Activated CD4-positive, alpha-beta T cell treated with anti-CD3 and anti-CD28 coated beads for 36 hours (primary cell): ENCODE measurements at regions not wholly inside any gene's neighbourhood (a gene's known extent, or its start where the extent isn't known, plus 50 kb on each side); places are given as distances from the start of the nearest gene placed in this dataset.
"Not testable (repeated sequence)": the region's sequence is repeated elsewhere in the genome, so short reads cannot be mapped to it uniquely, and the experiment has no call there.

Experiments used
- ATAC-seq: fragments of 200-7000 bp; cut with Tn5 transposase; one replicate; pipeline ENCODE4 v1.10.0; 2021; ENCODE audit warnings: mild to moderate bottlenecking, moderate library complexity
- CTCF ChIA-PET: fragments of 350-600 bp; sonication (Branson Sonifier 250); formaldehyde crosslinking; loops from one replicate; lab custom pipeline; 2021; ENCODE audit warnings: antibody characterized with exemption; lab: Charles Lee
- POLR2A ChIA-PET: fragments of 350-600 bp; sonication (Branson Sonifier 250); formaldehyde crosslinking; loops from one replicate; lab custom pipeline; 2021; ENCODE audit warnings: antibody characterized with exemption, inconsistent platforms; lab: Charles Lee
- DNase-seq: peaks from one replicate; pipeline ENCODE4 v3.0.0-alpha.2; 2020
- H3K27ac Mint-ChIP-seq: one replicate; pipeline ENCODE4 v1.8.0; 2021; ENCODE audit warnings: mixed read lengths
- H3K27me3 Mint-ChIP-seq: one replicate; pipeline ENCODE4 v1.8.0; 2021; ENCODE audit warnings: mixed read lengths
- H3K36me3 Mint-ChIP-seq: one replicate; pipeline ENCODE4 v1.8.0; 2021; ENCODE audit warnings: low read depth, mixed read lengths
- H3K4me1 Mint-ChIP-seq: one replicate; pipeline ENCODE4 v1.8.0; 2021; ENCODE audit warnings: mixed read lengths
- H3K4me3 Mint-ChIP-seq: one replicate; pipeline ENCODE4 v1.8.0; 2021; ENCODE audit warnings: mild to moderate bottlenecking, moderate library complexity, mixed read lengths
- H3K9me3 Mint-ChIP-seq: one replicate; pipeline ENCODE4 v1.8.0; 2021; ENCODE audit warnings: low read depth, mixed read lengths
- intact Hi-C, 2 experiments: fragments of 100-400 bp; cut with DNase I in 1 of 2; cut with micrococcal nuclease in 1 of 2; formaldehyde crosslinking; loops; one replicate each; pipeline versions ENCODE4 v1.14.2 to v1.15.1; 2022 to 2024; cut with DNase I, micrococcal nuclease

DNA sequence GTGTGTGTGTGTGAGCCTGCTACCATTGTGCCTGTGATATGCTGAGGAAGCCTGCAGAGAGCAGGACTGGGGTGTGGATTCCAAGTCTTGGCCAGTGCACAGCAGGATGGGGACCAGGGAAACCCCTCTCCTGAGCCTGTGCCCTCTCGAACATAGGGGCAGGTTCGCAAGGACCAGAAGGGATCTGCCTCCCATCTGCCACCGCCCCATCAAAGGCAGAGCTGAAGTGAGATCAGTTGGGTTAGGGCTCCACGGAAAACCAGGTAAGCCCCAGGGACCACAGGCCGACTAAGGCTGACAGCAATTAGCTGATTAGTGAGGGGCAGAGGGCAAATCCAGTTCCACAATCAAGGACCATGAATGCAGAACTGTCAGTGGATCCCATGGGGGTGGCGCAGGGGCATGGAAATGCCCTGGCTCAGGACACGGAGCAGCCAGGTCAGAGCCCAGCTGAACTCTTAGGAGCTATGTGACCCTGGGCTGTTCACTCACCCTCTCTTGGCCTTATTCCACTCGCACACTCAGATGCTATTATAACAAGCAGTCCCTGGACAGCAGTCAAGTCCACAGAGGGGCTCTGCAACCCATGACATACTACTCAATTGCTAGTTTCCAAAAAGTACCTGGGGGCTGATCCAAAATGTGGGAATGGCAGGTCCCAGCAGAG, 84.2 kb upstream of the ID2 start:
- Mint-ChIP-seq H3K4me1 (peaks cover 18% of the 10 kb centered on the region), H3K4me3 (no peak overlapping the region), H3K9me3 (no peaks in the 10 kb centered on the region), H3K27ac (no peak overlapping the region), H3K36me3 (no peaks in the 10 kb centered on the region), H3K27me3 (peaks cover 3% of the 10 kb centered on the region)
- ChIA-PET CTCF (no interaction called here), POLR2A (no interaction called here)
- ATAC-seq (no peak), DNase-seq (no peak)
- intact Hi-C loops = no loop called here

- Mint-ChIP-seq H3K4me1 (peaks cover 17% of the 10 kb centered on the region), H3K9me3 (no peaks in the 10 kb centered on the region), H3K36me3 (no peaks in the 10 kb centered on the region), H3K27me3 (peaks cover 3% of the 10 kb centered on the region), H3K4me3 (no peak overlapping the region), H3K27ac (no peak overlapping the region)
- ChIA-PET CTCF (no interaction called here), POLR2A (no interaction called here)
- intact Hi-C loops = no loop called here
- no peak for DNase-seq
- no peak for ATAC-seq
Observed at GRCh38 chr2:8598295-8599165, 83.3 kb upstream of the ID2 start.

- Mint-ChIP-seq H3K9me3 (no peaks in the 10 kb centered on the region), H3K4me1 (peaks cover 10% of the 10 kb centered on the region), H3K36me3 (no peaks in the 10 kb centered on the region), H3K27ac (no peak overlapping the region), H3K4me3 (no peak overlapping the region), H3K27me3 (no peaks in the 10 kb centered on the region)
- ChIA-PET CTCF (interaction anchor here (0.5 kb wide), 1 partner anchor 210 kb away, joined by 3 read pairs; no protein-coding TSS in a partner anchor), POLR2A (no interaction called here)
- DNase-seq (no peak), ATAC-seq (no peak)
- intact Hi-C loops = no loop called here
Observed at GRCh38 chr2:8599421-8600242, 82.2 kb upstream of the ID2 start.

GRCh38 chr2:8600456-8600855, 81.4 kb upstream of the ID2 start:
- DNase-seq (no peak), ATAC-seq (no peak)
- ChIA-PET POLR2A (no interaction called here), CTCF (no interaction called here)
- intact Hi-C loops = no loop called here
- peaks cover 5% of the 10 kb centered on the region for H3K4me1 Mint-ChIP-seq
- H3K27me3 Mint-ChIP-seq = no peaks in the 10 kb centered on the region
- H3K36me3 Mint-ChIP-seq = no peaks in the 10 kb centered on the region
- H3K9me3 Mint-ChIP-seq = no peaks in the 10 kb centered on the region
- no peak overlapping the region for H3K27ac Mint-ChIP-seq
- no peak overlapping the region for H3K4me3 Mint-ChIP-seq

DNA sequence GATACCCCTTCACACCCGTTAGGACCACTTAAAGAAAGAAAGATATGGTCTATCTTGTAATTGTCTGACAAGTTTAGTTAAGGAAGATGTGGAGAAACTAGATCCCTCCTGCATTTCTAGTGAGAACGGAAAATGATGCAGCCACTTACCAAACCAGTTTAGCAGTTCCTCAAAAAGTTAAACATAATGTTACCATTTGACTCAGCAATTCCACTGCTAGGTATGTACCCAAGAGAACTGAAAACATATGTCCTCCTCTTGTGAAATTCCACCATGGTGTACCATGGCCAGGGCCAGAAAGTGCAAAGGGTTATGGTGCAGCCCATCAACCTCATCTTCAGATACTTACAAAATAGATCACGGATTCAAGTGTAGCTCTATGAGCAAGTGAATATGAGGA, 79.0 kb upstream of the ID2 start:
- Mint-ChIP-seq H3K36me3 (no peaks in the 10 kb centered on the region), H3K4me3 (no peak overlapping the region), H3K9me3 (no peaks in the 10 kb centered on the region), H3K4me1 (peaks cover 22% of the 10 kb centered on the region), H3K27me3 (no peaks in the 10 kb centered on the region), H3K27ac (no peak overlapping the region)
- CTCF ChIA-PET = no interaction called here
- POLR2A ChIA-PET = no interaction called here
- ATAC-seq (no peak), DNase-seq (no peak)
- intact Hi-C loops = no loop called here

- ATAC-seq, H3K36me3 Mint-ChIP-seq, H3K27me3 Mint-ChIP-seq, DNase-seq, H3K4me3 Mint-ChIP-seq, H3K9me3 Mint-ChIP-seq, CTCF ChIA-PET, POLR2A ChIA-PET, H3K27ac Mint-ChIP-seq, intact Hi-C loops: not testable (repeated sequence)
- H3K4me1 Mint-ChIP-seq = peaks cover 28% of the 10 kb centered on the region
Observed at GRCh38 chr2:8603356-8603755, 78.5 kb upstream of the ID2 start.

DNA sequence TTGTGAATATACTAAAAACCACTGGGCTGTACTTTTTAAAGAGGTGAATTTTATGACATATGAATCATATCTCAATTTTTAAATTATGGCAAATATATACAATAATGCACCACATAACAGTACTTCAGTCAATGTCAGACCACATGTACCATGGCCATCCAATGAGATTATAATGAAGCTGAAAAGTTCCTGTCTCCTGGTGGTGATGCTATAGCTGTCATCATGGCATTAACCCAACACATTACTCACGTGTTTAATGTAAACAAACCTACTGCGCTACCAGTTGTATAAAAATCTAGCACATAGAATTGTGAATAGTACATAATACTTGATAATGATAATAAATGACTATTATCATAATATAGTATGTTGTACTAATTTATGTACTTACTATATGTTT, 77.6 kb upstream of the ID2 start:
- Mint-ChIP-seq H3K27ac (no peak overlapping the region), H3K36me3 (no peaks in the 10 kb centered on the region), H3K4me1 (peaks cover 37% of the 10 kb centered on the region), H3K9me3 (no peaks in the 10 kb centered on the region), H3K27me3 (no peaks in the 10 kb centered on the region), H3K4me3 (no peak overlapping the region)
- DNase-seq (no peak), ATAC-seq (no peak)
- CTCF ChIA-PET = interaction anchor here (1.4 kb wide), 2 partner anchors 19 kb away, joined by 3 read pairs; no protein-coding TSS in a partner anchor
- intact Hi-C loops = no loop called here
- POLR2A ChIA-PET = no interaction called here

DNA sequence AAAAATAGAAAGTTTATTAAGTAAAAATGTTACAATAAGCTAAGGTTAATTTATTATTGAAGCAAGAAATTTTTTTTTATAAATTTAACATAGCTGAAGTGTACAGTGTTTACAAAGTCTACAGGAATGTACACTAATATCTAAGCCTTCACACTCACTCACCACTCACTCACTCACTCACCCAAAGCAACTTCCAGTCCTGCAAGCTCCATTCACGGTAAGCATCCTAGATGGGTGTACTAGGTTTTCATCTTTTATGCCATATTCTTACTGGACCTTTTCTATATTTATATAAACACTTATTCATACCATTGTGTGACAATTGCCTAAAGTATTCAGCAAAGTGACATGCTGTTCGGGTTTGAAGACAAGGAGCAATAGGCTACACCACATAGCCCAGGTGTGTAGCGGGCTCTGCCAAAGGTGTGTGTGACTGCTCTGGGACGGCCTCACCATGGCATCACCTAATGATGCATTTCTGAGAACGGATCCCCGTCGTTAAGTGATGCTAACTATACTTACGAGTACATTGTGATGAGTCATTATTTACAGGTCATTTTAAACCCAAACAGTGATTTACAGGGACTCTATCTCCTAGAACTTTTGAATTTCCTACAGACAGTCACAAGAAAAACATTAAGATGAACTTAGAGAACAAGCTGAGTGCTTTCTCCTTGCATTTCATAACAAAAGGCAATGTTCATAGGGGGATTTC, 76.3 kb upstream of the ID2 start:
- peaks cover 37% of the 10 kb centered on the region for H3K4me1 Mint-ChIP-seq
- peaks cover 3% of the 10 kb centered on the region for H3K36me3 Mint-ChIP-seq
- no peaks in the 10 kb centered on the region for H3K9me3 Mint-ChIP-seq
- POLR2A ChIA-PET = interaction anchor here (0.6 kb wide), 1 partner anchor 76 kb away, joined by 3 read pairs; the partner anchor contains the start of gene ID2
- ATAC-seq (no peak), DNase-seq (no peak)
- intact Hi-C loops = no loop called here
- H3K4me3 Mint-ChIP-seq = no peak overlapping the region
- no peak overlapping the region for H3K27ac Mint-ChIP-seq
- CTCF ChIA-PET = interaction anchor here (0.6 to 1.4 kb wide), 4 partner anchors 11 to 66 kb away, joined by 3 to 5 read pairs (median 3); no protein-coding TSS in a partner anchor
- H3K27me3 Mint-ChIP-seq = peaks cover 2% of the 10 kb centered on the region

DNA sequence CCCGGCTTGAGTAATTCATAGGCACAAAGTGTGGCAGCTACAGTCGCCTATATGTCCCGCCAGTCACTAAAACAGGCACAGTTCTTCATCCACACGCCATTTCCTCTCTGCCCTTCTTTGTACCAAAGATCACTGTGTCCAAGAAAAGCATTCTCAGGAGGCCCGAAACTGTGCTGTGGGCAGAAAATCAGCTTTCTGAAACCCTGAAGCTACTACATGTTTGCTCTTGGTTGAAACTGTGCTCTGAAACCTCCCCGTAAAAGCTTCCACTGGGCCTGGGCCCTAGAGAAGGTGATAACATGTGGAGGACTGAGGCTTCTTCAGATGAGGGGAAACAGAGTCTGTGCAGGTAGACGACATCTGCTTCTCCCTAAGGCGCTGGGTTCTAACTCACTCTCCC, 75.6 kb upstream of the ID2 start:
- no peaks in the 10 kb centered on the region for H3K9me3 Mint-ChIP-seq
- DNase-seq = no peak
- ATAC-seq = no peak
- peaks cover 37% of the 10 kb centered on the region for H3K4me1 Mint-ChIP-seq
- no peak overlapping the region for H3K4me3 Mint-ChIP-seq
- POLR2A ChIA-PET = interaction anchor here (0.8 kb wide), 1 partner anchor 197 kb away, joined by 3 read pairs; no protein-coding TSS in a partner anchor
- H3K27ac Mint-ChIP-seq = no peak overlapping the region
- peaks cover 2% of the 10 kb centered on the region for H3K27me3 Mint-ChIP-seq
- H3K36me3 Mint-ChIP-seq = peaks cover 3% of the 10 kb centered on the region
- intact Hi-C loops = no loop called here
- CTCF ChIA-PET = no interaction called here

DNA sequence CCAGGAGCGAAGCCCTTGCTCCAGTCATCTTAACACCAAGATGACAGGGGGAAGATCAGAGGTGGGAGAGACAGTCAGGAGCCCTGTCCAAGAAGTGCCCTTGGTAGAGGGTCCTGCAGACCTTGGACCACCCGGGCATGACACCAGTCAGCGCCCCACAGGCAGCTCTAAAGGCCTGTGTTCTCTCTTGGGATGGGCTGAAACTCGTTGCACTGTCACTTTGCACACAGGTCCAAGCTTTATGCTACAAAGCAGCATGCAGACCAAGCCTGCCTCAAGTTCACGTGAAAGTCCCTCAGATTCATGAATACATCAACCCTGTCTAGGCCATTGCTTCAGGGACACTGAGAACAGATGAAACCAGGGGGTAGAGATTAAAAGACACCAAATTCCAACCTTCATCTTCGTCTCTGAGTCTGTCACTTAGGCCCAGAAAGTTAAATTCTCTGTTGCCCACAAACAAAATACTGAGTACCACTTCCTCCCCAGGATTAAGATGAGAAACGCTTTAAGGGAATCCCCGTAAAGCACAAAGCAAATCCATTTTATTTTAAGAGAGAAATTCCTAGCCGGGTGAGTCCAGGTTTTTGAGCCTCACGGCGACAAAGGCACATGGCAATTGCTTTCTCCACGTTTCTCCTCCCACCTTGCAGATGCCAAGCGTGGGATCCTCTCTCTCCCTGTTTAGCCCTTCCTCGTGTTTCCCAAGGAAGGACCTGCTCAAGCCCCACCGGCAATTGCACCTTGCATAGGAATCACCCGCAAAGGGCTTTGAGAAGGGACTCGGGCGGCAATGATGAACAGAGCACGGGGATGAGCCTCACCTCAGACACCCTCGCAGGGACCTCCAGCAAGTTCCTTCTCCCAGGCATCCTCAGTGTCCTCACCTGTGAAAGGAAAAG, 75.0 kb upstream of the ID2 start:
- POLR2A ChIA-PET = interaction anchor here (0.8 kb wide), 1 partner anchor 198 kb away, joined by 3 read pairs; no protein-coding TSS in a partner anchor
- Mint-ChIP-seq H3K27me3 (peaks cover 2% of the 10 kb centered on the region), H3K4me1 (peaks cover 37% of the 10 kb centered on the region), H3K27ac (no peak overlapping the region), H3K36me3 (peaks cover 3% of the 10 kb centered on the region), H3K4me3 (no peak overlapping the region), H3K9me3 (no peaks in the 10 kb centered on the region)
- intact Hi-C loops = no loop called here
- CTCF ChIA-PET = no interaction called here
- DNase-seq (no peak), ATAC-seq (no peak)
